Fibroblast of lung (primary cell): ENCODE measurements at regions not wholly inside any gene's neighbourhood (a gene's known extent, or its start where the extent isn't known, plus 50 kb on each side); places are given as distances from the start of the nearest gene placed in this dataset.

Experiments used
- CTCF ChIP-seq, 2 donors: IDR thresholded peaks in 1 of 2; conservative IDR thresholded peaks in 1 of 2; 1 replicate in 1 of 2; 2 replicates in 1 of 2; pipeline ENCODE4 v1.5.1; 2011 to 2012; ENCODE audit warnings: low read length in 2 of 2, control low read depth in 1 of 2, inconsistent platforms in 1 of 2, low read depth in 1 of 2, mild to moderate bottlenecking in 1 of 2
- EZH2 ChIP-seq: IDR thresholded peaks from 2 replicates; pipeline ENCODE4 v1.5.1; 2012; ENCODE audit warnings: low read length, control low read depth, mild to moderate bottlenecking; ENCODE audit errors: missing control alignments

- TF ChIP-seq CTCF (conservative IDR thresholded peaks at IDR 0.05 in 1 of 2, IDR thresholded peaks at IDR 0.05 in 1 of 2; ENCODE audit: low read depth in 1 of 2, low read length in 2 of 2) (no peak), EZH2 (no peak)
These were observed 108.9 kb downstream of the ACTL7B start for GRCh38 chr9:108746864-108747263.
